Rectal smooth muscle tissue (tissue), 1 donor: ENCODE measurements at regions not wholly inside any gene's neighbourhood (a gene's known extent, or its start where the extent isn't known, plus 50 kb on each side); places are given as distances from the start of the nearest gene placed in this dataset.

Source experiments
- H3K27ac ChIP-seq: one replicate; pipeline ENCODE4 v1.7.0; 2013; ENCODE audit warnings: low read depth, low read length, inconsistent platforms
- H3K27me3 ChIP-seq: one replicate; pipeline ENCODE4 v1.7.0; 2013; ENCODE audit warnings: low read length; ENCODE audit not compliant: control insufficient read depth, insufficient read depth
- H3K36me3 ChIP-seq: one replicate; pipeline ENCODE4 v1.7.0; 2013; ENCODE audit warnings: low read length; ENCODE audit not compliant: control insufficient read depth, insufficient read depth
- H3K4me1 ChIP-seq: one replicate; pipeline ENCODE4 v1.7.0; 2013; ENCODE audit warnings: low read length; ENCODE audit not compliant: control insufficient read depth, insufficient read depth
- H3K4me3 ChIP-seq: one replicate; pipeline ENCODE4 v1.7.0; 2013; ENCODE audit warnings: low read length
- H3K9ac ChIP-seq: one replicate; pipeline ENCODE4 v1.7.0; 2013; ENCODE audit warnings: low read length

- no peaks in the 10 kb centered on the region for H3K27me3 ChIP-seq
- no peaks in the 10 kb centered on the region for H3K36me3 ChIP-seq
- H3K4me3 ChIP-seq, result no peak overlapping the region
- no peak overlapping the region for H3K27ac ChIP-seq
- no peak overlapping the region for H3K9ac ChIP-seq
- no peaks in the 10 kb centered on the region for H3K4me1 ChIP-seq
Measured at GRCh38 chr20:60913298-60913697, 338.8 kb upstream of the CDH4 start.

GRCh38 chr20:60921022-60921622 lies 330.9 kb upstream of the CDH4 start:
- no peak overlapping the region for H3K4me3 ChIP-seq
- no peak overlapping the region for H3K9ac ChIP-seq

GRCh38 chr20:60926831-60927230 lies 325.2 kb upstream of the CDH4 start:
- no peaks in the 10 kb centered on the region for H3K27me3 ChIP-seq
- H3K4me1 ChIP-seq, result no peaks in the 10 kb centered on the region
- no peak overlapping the region for H3K27ac ChIP-seq
- no peaks in the 10 kb centered on the region for H3K36me3 ChIP-seq
- no peak overlapping the region for H3K9ac ChIP-seq
- no peak overlapping the region for H3K4me3 ChIP-seq

More at GRCh38 chr20:60921022-60921622, 330.9 kb upstream of the CDH4 start:
- no peaks in the 10 kb centered on the region for H3K27me3 ChIP-seq
- no peak overlapping the region for H3K27ac ChIP-seq
- H3K36me3 ChIP-seq, result no peaks in the 10 kb centered on the region
- no peaks in the 10 kb centered on the region for H3K4me1 ChIP-seq

- H3K9ac ChIP-seq, result no peak overlapping the region
- no peak overlapping the region for H3K27ac ChIP-seq
- H3K27me3 ChIP-seq, result no peaks in the 10 kb centered on the region
- H3K4me3 ChIP-seq, result no peak overlapping the region
- no peaks in the 10 kb centered on the region for H3K4me1 ChIP-seq
- H3K36me3 ChIP-seq, result no peaks in the 10 kb centered on the region
Measured at GRCh38 chr20:60928341-60928740, 323.7 kb upstream of the CDH4 start.

- H3K27me3 ChIP-seq, result no peaks in the 10 kb centered on the region
- H3K4me1 ChIP-seq, result no peaks in the 10 kb centered on the region
- no peaks in the 10 kb centered on the region for H3K36me3 ChIP-seq
- no peak overlapping the region for H3K27ac ChIP-seq
- no peak overlapping the region for H3K9ac ChIP-seq
- H3K4me3 ChIP-seq, result no peak overlapping the region
Measured at GRCh38 chr20:60930023-60930790, 321.9 kb upstream of the CDH4 start.

GRCh38 chr20:60931696-60932095 lies 320.4 kb upstream of the CDH4 start:
- no peak overlapping the region for H3K27ac ChIP-seq
- H3K4me3 ChIP-seq, result no peak overlapping the region
- H3K36me3 ChIP-seq, result no peaks in the 10 kb centered on the region
- no peaks in the 10 kb centered on the region for H3K4me1 ChIP-seq
- no peak overlapping the region for H3K9ac ChIP-seq
- H3K27me3 ChIP-seq, result no peaks in the 10 kb centered on the region

GRCh38 chr20:60934724-60935123 lies 317.3 kb upstream of the CDH4 start:
- Histone ChIP-seq H3K36me3 (no peaks in the 10 kb centered on the region), H3K27ac (no peak overlapping the region), H3K4me3 (no peak overlapping the region), H3K9ac (no peak overlapping the region), H3K27me3 (no peaks in the 10 kb centered on the region), H3K4me1 (no peaks in the 10 kb centered on the region)

GRCh38 chr20:60935971-60936370 lies 316.1 kb upstream of the CDH4 start:
- H3K27me3 ChIP-seq, result no peaks in the 10 kb centered on the region
- H3K4me1 ChIP-seq, result no peaks in the 10 kb centered on the region
- no peak overlapping the region for H3K4me3 ChIP-seq
- no peaks in the 10 kb centered on the region for H3K36me3 ChIP-seq
- H3K27ac ChIP-seq, result no peak overlapping the region
- no peak overlapping the region for H3K9ac ChIP-seq

- Histone ChIP-seq H3K27me3 (no peaks in the 10 kb centered on the region), H3K36me3 (no peaks in the 10 kb centered on the region), H3K9ac (no peak overlapping the region), H3K4me1 (no peaks in the 10 kb centered on the region), H3K27ac (no peak overlapping the region), H3K4me3 (no peak overlapping the region)
Measured at GRCh38 chr20:60937585-60937984, 314.5 kb upstream of the CDH4 start.

- H3K4me3 ChIP-seq, result no peak overlapping the region
- no peak overlapping the region for H3K9ac ChIP-seq
- no peaks in the 10 kb centered on the region for H3K36me3 ChIP-seq
- no peak overlapping the region for H3K27ac ChIP-seq
- H3K27me3 ChIP-seq, result no peaks in the 10 kb centered on the region
- H3K4me1 ChIP-seq, result no peaks in the 10 kb centered on the region
Measured at GRCh38 chr20:60941379-60941778, 310.7 kb upstream of the CDH4 start.

GRCh38 chr20:60947819-60948218 lies 304.2 kb upstream of the CDH4 start:
- no peaks in the 10 kb centered on the region for H3K4me1 ChIP-seq
- no peaks in the 10 kb centered on the region for H3K36me3 ChIP-seq
- no peak overlapping the region for H3K4me3 ChIP-seq

GRCh38 chr20:60948224-60948623 lies 303.8 kb upstream of the CDH4 start:
- no peaks in the 10 kb centered on the region for H3K36me3 ChIP-seq
- H3K27me3 ChIP-seq, result no peaks in the 10 kb centered on the region
- H3K27ac ChIP-seq, result no peak overlapping the region
- H3K4me3 ChIP-seq, result no peak overlapping the region
- H3K9ac ChIP-seq, result no peak overlapping the region
- no peaks in the 10 kb centered on the region for H3K4me1 ChIP-seq

More at GRCh38 chr20:60947819-60948218, 304.2 kb upstream of the CDH4 start:
- Histone ChIP-seq H3K27me3 (no peaks in the 10 kb centered on the region), H3K27ac (no peak overlapping the region), H3K9ac (no peak overlapping the region)

- H3K9ac ChIP-seq, result no peak overlapping the region
- no peak overlapping the region for H3K4me3 ChIP-seq
- no peaks in the 10 kb centered on the region for H3K4me1 ChIP-seq
- no peak overlapping the region for H3K27ac ChIP-seq
- H3K36me3 ChIP-seq, result no peaks in the 10 kb centered on the region
- H3K27me3 ChIP-seq, result no peaks in the 10 kb centered on the region
Measured at GRCh38 chr20:60950561-60950960, 301.5 kb upstream of the CDH4 start.
